NB4 (cell line): ENCODE measurements at regions not wholly inside any gene's neighbourhood (a gene's known extent, or its start where the extent isn't known, plus 50 kb on each side); places are given as distances from the start of the nearest gene placed in this dataset.

Experiments used
- DNase-seq: peaks from one replicate; pipeline ENCODE4 v3.0.0; 2010; ENCODE audit warnings: low read depth
- H3K4me3 ChIP-seq: one replicate; pipeline ENCODE4 v1.5.1; 2011; ENCODE audit warnings: mild to moderate bottlenecking, low read depth, low read length, moderate library complexity
- MAX ChIP-seq: IDR thresholded peaks from 2 replicates; pipeline ENCODE4 v1.6.1; 2011; ENCODE audit warnings: low read depth, low read length
- MYC ChIP-seq: IDR thresholded peaks from 2 replicates; pipeline ENCODE4 v1.6.1; 2011; ENCODE audit warnings: low read depth, low read length
- POLR2A ChIP-seq: IDR thresholded peaks from 2 replicates; pipeline ENCODE4 v1.6.1; 2011; ENCODE audit warnings: mild to moderate bottlenecking; ENCODE audit not compliant: insufficient read length; ENCODE audit errors: extremely low read depth
- TF ChIP-seq, protein P1 (sequence below): IDR thresholded peaks from one replicate; pipeline ENCODE4 v1.5.1; 2012; ENCODE audit warnings: low read depth, low read length

GRCh38 chr10:111357859-111358258, 281.0 kb downstream of the ADRA2A start:
- no peak for TF ChIP-seq MAX
- no peak for TF ChIP-seq POLR2A
- TF ChIP-seq MYC, result no peak
- TF ChIP-seq, protein P1, sequence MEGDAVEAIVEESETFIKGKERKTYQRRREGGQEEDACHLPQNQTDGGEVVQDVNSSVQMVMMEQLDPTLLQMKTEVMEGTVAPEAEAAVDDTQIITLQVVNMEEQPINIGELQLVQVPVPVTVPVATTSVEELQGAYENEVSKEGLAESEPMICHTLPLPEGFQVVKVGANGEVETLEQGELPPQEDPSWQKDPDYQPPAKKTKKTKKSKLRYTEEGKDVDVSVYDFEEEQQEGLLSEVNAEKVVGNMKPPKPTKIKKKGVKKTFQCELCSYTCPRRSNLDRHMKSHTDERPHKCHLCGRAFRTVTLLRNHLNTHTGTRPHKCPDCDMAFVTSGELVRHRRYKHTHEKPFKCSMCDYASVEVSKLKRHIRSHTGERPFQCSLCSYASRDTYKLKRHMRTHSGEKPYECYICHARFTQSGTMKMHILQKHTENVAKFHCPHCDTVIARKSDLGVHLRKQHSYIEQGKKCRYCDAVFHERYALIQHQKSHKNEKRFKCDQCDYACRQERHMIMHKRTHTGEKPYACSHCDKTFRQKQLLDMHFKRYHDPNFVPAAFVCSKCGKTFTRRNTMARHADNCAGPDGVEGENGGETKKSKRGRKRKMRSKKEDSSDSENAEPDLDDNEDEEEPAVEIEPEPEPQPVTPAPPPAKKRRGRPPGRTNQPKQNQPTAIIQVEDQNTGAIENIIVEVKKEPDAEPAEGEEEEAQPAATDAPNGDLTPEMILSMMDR, result no peak
- no peak for DNase-seq
- no peak overlapping the region for H3K4me3 ChIP-seq

GRCh38 chr10:111360260-111360925, 283.6 kb downstream of the ADRA2A start:
- DNase-seq, result peak; percentile 66
- no peak overlapping the region for H3K4me3 ChIP-seq
- TF ChIP-seq, protein P1, result peak; percentile 43
- TF ChIP-seq MYC (no peak), POLR2A (no peak), MAX (no peak)

GRCh38 chr10:111367531-111367930, 290.7 kb downstream of the ADRA2A start:
- H3K4me3 ChIP-seq, result no peak overlapping the region
- TF ChIP-seq MAX (no peak), MYC (no peak), POLR2A (no peak)
- TF ChIP-seq, protein P1, result no peak
- no peak for DNase-seq

- no peak for TF ChIP-seq MYC
- H3K4me3 ChIP-seq, result no peak overlapping the region
- DNase-seq, result no peak
These were observed 293.3 kb downstream of the ADRA2A start for GRCh38 chr10:111370101-111370500.

DNA sequence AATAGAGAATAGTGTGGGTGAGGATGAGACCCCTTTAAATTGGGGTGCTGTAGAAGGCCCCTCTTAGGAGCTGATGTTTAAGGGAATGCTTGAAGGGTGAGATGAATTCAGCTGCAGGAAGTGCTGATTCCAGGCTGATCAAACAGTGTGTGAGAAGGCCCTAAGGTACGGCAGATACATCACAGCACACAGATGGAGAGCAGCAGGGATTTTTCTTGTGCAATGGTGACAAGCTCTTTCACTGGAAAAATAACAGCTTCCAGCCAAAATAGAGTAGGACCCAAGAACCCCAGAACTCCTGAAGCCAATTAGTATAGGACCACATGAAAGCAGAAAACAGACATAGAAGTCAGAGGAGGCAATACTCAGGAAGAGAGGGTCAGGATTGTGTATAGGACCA, 296.9 kb downstream of the ADRA2A start:
- H3K4me3 ChIP-seq, result no peak overlapping the region
- no peak for TF ChIP-seq POLR2A
- TF ChIP-seq, protein P1, result no peak
- no peak for TF ChIP-seq MAX
- no peak for TF ChIP-seq MYC
- no peak for DNase-seq

DNA sequence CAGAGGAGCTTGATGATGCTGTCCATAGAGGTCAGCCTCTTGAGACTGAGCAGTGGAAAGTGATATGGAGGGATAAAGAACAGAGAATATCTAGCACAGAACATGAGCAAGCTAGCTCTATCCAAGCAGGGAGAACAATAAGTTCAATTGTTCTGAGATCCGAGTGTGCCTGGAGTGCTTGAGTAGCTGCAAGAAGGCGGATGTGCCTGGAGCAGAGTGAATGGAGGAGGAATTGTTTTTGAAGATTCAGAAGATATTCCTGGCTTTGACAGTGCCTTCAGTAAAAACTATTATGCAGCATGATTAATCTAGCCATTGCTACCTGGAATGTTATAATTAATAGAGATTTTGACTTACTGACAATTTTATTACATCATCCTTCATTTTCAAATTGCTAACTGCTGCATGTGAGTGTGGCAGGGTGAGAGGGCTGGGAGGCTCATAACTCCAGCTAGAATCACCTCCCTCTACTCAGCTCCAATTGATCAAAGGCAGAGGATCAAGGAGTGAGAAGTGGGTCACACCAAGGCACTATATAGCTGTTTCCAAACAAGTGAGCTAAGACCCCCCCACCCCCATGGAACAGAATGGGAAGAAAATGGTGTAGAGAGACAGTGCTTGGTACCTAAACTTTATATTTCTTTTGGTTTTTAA, 302.8 kb downstream of the ADRA2A start:
- H3K4me3 ChIP-seq, result no peak overlapping the region
- TF ChIP-seq MAX (no peak), POLR2A (no peak), MYC (no peak)
- TF ChIP-seq, protein P1, result no peak
- DNase-seq, result no peak
